Activated effector memory CD4-positive, alpha-beta T cell treated with Interleukin-2 at 50 U/mL for 16 hours (primary cell): ENCODE measurements at regions not wholly inside any gene's neighbourhood (a gene's known extent, or its start where the extent isn't known, plus 50 kb on each side); places are given as distances from the start of the nearest gene placed in this dataset.
"Not testable (repeated sequence)": the region's sequence is repeated elsewhere in the genome, so short reads cannot be mapped to it uniquely, and the experiment has no call there.

Experiments
- DNase-seq: peaks from one replicate; pipeline ENCODE4 v3.0.0-alpha.2; 2020

- no peak for DNase-seq
These were observed 1148.0 kb downstream of the NSUN3 start for GRCh38 chr3:95210878-95211277.

- DNase-seq, result no peak
These were observed 1149.3 kb downstream of the NSUN3 start for GRCh38 chr3:95212117-95212516.

GRCh38 chr3:95215437-95215957 is 1152.6 kb downstream of the NSUN3 start:
- DNase-seq, result no peak

- no peak for DNase-seq
These were observed 1154.8 kb downstream of the NSUN3 start for GRCh38 chr3:95217661-95218060.

DNA sequence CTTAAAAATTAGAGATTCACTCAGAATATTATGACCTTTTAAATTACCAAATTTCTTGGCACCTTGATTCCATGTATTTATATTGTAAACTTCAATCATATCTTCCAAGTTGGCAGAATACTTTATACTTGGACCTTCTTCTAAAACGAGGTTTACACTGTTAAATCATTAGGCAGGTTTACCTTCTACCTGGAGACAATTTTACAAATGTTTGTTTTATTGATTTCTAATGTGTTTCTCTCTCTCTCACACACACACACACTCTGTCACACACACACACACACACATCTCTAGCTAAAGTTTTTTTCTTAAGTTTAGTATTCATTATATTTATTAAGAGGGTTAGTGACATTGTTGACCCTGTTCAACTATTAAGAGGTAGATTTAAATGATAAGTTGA is 1155.6 kb downstream of the NSUN3 start:
- DNase-seq, result no peak

DNA sequence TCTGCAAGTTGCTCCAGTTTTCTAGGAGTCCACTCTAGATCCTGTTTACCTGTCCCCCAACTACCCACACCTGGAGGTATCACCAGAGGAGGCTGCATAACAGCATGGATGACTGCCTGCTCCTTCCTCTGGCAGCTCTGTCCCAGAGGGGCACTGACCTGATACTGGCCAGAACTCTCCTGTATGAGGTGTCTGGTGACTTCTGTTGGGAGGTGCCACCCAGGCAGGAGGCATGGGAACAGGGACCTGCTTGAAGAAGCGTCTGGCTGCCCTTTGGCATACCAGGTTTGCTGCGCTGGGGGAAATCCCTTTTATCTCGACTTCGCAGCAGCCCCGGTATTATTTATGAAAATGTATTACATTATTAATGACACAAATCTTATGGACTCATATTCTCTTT is 1163.6 kb downstream of the NSUN3 start:
- DNase-seq, result no peak

GRCh38 chr3:95227092-95227491 is 1164.2 kb downstream of the NSUN3 start:
- DNase-seq, result no peak

- DNase-seq, result no peak
These were observed 1165.6 kb downstream of the NSUN3 start for GRCh38 chr3:95228416-95228815.

GRCh38 chr3:95235916-95236315 is 1173.1 kb downstream of the NSUN3 start:
- no peak for DNase-seq

GRCh38 chr3:95237783-95238182 is 1174.9 kb downstream of the NSUN3 start:
- DNase-seq, result no peak

DNA sequence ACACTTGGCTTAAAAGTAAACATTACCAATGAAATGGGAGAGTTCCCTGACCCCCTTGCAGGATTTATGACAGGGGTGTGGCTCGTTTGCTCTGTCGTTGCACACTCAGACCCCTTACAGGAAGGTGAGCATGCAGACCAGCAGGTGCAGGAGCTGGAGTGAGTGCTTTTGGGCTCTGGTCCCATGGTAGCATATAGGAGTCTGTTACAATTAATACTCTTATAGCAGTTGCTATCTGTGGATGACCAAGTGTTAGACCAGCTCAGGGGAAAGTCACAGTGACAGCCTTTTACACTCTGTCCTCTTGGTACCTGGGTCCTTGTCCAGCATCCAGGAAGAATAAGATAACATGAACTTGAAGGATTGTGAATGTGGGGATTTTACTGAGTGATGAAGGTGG is 1177.5 kb downstream of the NSUN3 start:
- DNase-seq, result no peak

GRCh38 chr3:95241256-95241655 is 1178.4 kb downstream of the NSUN3 start:
- DNase-seq, result not testable (repeated sequence)

DNA sequence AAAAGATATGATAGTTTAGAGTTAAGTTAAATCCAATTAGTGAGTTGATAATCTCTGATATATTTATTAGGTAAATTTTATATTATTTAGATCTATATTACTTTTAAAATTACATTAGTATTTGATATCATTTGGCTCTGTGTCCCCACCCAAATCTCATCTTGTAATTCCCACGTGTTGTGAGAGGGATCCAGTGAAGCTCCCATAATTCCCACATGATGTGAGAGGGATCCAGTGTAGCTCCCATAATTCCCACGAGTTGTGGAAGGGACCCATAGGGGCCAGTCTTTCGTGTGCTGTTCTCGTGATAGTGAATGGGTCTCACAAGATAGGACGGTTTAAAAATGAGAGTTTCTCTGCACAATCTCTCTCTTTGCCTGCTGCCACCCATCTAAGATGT is 1183.6 kb downstream of the NSUN3 start:
- no peak for DNase-seq

DNA sequence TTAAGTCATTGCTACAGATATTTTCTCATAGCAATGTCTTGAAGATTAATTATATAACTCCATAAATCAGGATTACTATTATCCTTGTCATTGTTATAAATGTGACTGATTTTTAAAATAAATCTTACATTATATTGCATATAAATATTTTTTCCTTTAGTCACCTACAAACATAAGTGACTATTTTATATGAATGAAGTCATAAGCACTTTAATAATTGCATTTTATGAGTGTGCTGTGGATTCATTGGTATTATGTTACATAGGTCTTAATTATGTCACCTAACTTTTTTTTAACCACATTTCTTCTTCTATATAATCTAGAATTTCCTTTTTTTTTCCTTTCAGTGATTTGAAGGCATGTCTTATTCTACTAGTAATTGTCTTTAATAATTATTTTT is 1191.2 kb downstream of the NSUN3 start:
- no peak for DNase-seq

GRCh38 chr3:95254758-95255157 is 1191.9 kb downstream of the NSUN3 start:
- DNase-seq, result no peak

GRCh38 chr3:95265129-95265528 is 1202.3 kb downstream of the NSUN3 start:
- no peak for DNase-seq

DNA sequence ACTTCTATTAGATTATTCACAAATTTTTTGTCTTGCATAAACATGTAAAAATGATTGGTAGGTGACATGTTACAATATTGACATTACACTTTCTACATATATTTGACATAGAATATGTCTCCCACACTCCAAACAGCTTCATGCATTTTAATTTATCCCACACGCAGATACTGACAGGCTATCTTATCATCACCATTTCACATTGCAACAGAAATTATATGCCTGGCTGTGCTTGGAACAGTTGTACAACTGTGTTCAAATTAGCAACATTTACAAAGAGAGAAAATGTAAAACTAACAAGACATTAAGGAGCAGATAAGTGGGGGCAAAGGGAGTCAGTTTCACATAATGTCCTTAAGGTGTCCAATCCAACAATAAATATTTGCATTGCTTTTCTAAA is 1208.5 kb downstream of the NSUN3 start:
- no peak for DNase-seq

DNA sequence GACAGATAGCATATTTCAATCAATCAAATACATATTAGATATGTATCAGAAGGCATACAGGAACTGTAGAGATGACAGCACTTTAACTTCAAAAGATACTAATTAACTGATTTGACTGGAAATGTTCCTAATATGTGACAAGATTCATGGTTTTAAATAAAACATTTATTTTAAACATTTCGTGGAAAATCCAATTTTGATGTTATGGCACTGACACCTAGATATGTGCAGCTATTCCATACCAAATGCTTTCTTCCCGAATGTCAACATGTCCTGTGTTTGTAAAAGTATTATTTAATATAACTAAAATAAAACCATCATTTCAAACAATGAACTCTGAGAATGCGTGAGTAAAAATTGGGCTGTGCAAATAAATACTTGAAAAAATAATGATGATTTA is 1209.3 kb downstream of the NSUN3 start:
- DNase-seq, result no peak

GRCh38 chr3:95272781-95273180 is 1209.9 kb downstream of the NSUN3 start:
- DNase-seq, result no peak

DNA sequence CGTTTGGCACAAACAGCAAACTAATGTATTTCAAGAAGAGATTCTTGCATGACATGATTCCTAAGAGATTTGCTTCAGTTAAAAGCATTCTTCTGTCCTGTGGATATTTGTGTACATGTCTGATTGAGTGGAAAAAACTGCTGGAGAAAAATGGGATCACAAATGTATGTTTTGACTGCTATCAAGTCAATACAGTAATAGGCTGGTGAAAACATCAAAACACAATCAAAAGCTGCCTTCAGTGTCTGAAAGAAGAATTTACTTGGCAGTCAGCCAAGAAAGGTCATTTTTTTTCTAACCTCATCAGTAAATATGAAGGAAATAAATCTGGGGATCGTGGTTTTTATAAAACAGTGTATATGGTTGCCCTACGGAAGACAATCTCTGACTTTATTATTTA is 1214.8 kb downstream of the NSUN3 start:
- no peak for DNase-seq

DNA sequence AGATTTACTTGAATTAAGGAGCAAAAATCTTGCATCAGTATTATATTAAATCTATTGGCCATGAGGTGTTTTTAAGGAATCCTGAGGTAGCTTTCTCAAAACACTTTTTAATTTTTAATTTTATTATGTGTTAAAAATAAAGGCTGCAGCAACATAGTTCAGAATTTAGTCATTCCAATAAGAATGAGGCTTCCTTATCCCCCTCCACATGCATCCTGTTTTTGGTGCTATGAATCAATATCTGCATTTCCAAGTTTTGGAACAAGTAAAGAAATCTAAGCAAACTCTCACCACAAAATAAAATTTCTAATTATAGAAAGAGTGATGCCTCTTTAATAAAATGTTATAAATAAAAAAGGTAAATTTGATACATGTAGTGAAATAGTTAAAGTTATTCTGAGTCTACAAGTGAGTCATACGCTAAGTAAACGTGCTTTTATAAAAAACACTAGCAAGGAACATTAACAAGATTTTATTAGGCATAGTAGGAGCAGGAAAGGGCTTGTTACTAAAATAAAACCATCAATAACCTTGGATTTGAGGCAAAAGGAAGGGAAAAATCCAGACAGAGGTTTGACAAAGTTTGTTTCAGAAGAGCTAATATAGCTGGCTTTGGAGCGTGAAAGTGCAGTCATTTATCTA is 1218.0 kb downstream of the NSUN3 start:
- DNase-seq, result no peak

- DNase-seq, result no peak
These were observed 1226.4 kb downstream of the NSUN3 start for GRCh38 chr3:95289295-95289694.

GRCh38 chr3:95297581-95297980 is 1234.7 kb downstream of the NSUN3 start:
- no peak for DNase-seq

DNA sequence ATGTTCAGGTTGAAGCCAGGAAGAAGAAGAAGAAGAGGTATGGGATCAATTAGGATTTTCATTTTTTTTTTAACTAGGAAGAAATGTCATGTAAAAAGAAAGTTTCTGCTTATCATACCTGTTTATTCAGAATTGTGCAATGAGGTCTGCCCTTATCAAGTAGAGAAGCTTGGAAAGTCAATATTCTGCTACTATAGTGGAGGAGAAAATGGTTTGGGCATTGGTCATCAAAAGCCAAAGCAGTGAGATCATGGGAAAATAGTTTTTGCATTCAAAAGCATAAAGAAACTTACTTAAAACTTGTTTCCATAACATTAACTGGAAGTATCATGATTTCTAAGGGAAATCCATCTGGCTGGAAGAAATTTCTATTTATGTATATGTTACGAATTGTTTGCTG is 1239.2 kb downstream of the NSUN3 start:
- no peak for DNase-seq

DNA sequence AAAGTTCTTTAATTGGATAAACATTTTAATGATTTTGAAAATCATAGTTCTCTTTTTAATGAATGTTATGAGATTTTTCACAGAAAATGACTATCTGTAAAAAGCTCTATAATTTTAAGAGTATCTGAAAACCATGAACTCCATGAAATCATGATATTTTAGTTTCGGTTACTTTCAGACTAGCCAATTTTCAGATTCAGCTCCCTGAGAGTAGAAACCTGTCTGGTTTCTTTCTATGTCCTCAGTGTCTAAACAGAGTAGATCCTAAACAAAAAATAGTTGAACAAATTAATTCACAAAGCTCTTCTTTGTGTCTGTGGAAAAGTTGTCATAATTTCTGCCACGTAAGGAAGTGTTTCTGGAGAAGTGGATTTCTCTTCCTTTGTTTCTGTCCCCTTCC is 1247.7 kb downstream of the NSUN3 start:
- DNase-seq, result no peak
